Fibroblast of villous mesenchyme (primary cell): ENCODE measurements at regions not wholly inside any gene's neighbourhood (a gene's known extent, or its start where the extent isn't known, plus 50 kb on each side); places are given as distances from the start of the nearest gene placed in this dataset.

Experiments used
- DNase-seq: peaks from one replicate; pipeline ENCODE4 v3.0.0-alpha.2; 2010; ENCODE audit warnings: low read depth
- H3K4me3 ChIP-seq: 2 replicates; pipeline ENCODE4 v1.5.1; 2011; ENCODE audit warnings: low read depth, mild to moderate bottlenecking, low read length
- CTCF ChIP-seq: IDR thresholded peaks from 2 replicates; pipeline ENCODE4 v1.5.1; 2012; ENCODE audit warnings: low read depth, mild to moderate bottlenecking, low read length; ENCODE audit not compliant: insufficient read depth

GRCh38 chr4:17398805-17399204 is 113.1 kb downstream of the QDPR start:
- DNase-seq: no peak
- no peak for TF ChIP-seq CTCF
- H3K4me3 ChIP-seq: no peak overlapping the region

GRCh38 chr4:17398035-17398434 is 113.9 kb downstream of the QDPR start:
- no peak for TF ChIP-seq CTCF

GRCh38 chr4:17397611-17398010 is 114.3 kb downstream of the QDPR start:
- DNase-seq: no peak
- no peak for TF ChIP-seq CTCF
- H3K4me3 ChIP-seq: no peak overlapping the region

More at GRCh38 chr4:17398035-17398434, 113.9 kb downstream of the QDPR start:
- DNase-seq: no peak
- H3K4me3 ChIP-seq: no peak overlapping the region

GRCh38 chr4:17385403-17385802 is 126.5 kb downstream of the QDPR start:
- DNase-seq: peak; percentile 77
- no peak overlapping the region for H3K4me3 ChIP-seq
- no peak for TF ChIP-seq CTCF

GRCh38 chr4:17380347-17380746 is 131.5 kb downstream of the QDPR start:
- H3K4me3 ChIP-seq: no peak overlapping the region
- no peak for DNase-seq
- TF ChIP-seq CTCF: no peak

GRCh38 chr4:17376205-17376604 is 135.7 kb downstream of the QDPR start:
- peak; percentile 3 for DNase-seq
- H3K4me3 ChIP-seq: no peak overlapping the region
- no peak for TF ChIP-seq CTCF

- no peak overlapping the region for H3K4me3 ChIP-seq
- DNase-seq: no peak
- no peak for TF ChIP-seq CTCF
Observed at GRCh38 chr4:17373666-17374065, 138.2 kb downstream of the QDPR start.
